NCI-H2107 treated with DMSO at 0.1 percent for 48 hours (cell line): ENCODE measurements at regions not wholly inside any gene's neighbourhood (a gene's known extent, or its start where the extent isn't known, plus 50 kb on each side); places are given as distances from the start of the nearest gene placed in this dataset.
"Not testable (repeated sequence)": the region's sequence is repeated elsewhere in the genome, so short reads cannot be mapped to it uniquely, and the experiment has no call there.

ENCODE experiments used
- DNase-seq: peaks from one replicate; lab custom pipeline; 2025; ENCODE audit not compliant: unreplicated experiment; lab: John Stamatoyannopoulos, UW

GRCh38 chr12:114136631-114137030, 170.5 kb upstream of the RBM19 start:
- DNase-seq: no peak

- no peak for DNase-seq
These were observed 168.8 kb upstream of the RBM19 start for GRCh38 chr12:114134922-114135321.

GRCh38 chr12:114131824-114132223, 165.7 kb upstream of the RBM19 start:
- no peak for DNase-seq

- DNase-seq: no peak
These were observed 157.0 kb upstream of the RBM19 start for GRCh38 chr12:114123108-114123507.

- no peak for DNase-seq
These were observed 155.9 kb upstream of the RBM19 start for GRCh38 chr12:114122016-114122415.

- no peak for DNase-seq
These were observed 153.2 kb upstream of the RBM19 start for GRCh38 chr12:114119316-114119715.

GRCh38 chr12:114096461-114096860, 130.3 kb upstream of the RBM19 start:
- no peak for DNase-seq

- no peak for DNase-seq
These were observed 127.4 kb upstream of the RBM19 start for GRCh38 chr12:114093520-114093919.

GRCh38 chr12:114092981-114093380, 126.9 kb upstream of the RBM19 start:
- DNase-seq: no peak

- no peak for DNase-seq
These were observed 124.1 kb upstream of the RBM19 start for GRCh38 chr12:114090211-114090610.

GRCh38 chr12:114073076-114073475, 107.0 kb upstream of the RBM19 start:
- DNase-seq: no peak

GRCh38 chr12:114069507-114069906, 103.4 kb upstream of the RBM19 start:
- DNase-seq: no peak

GRCh38 chr12:114064497-114064896, 98.4 kb upstream of the RBM19 start:
- DNase-seq: no peak

- not testable (repeated sequence) for DNase-seq
These were observed 97.9 kb upstream of the RBM19 start for GRCh38 chr12:114064034-114064433.

- no peak for DNase-seq
These were observed 97.3 kb upstream of the RBM19 start for GRCh38 chr12:114063435-114063834.

- not testable (repeated sequence) for DNase-seq
These were observed 90.2 kb upstream of the RBM19 start for GRCh38 chr12:114056351-114056750.

- no peak for DNase-seq
These were observed 88.9 kb upstream of the RBM19 start for GRCh38 chr12:114054982-114055381.

- DNase-seq: no peak
These were observed 80.3 kb upstream of the RBM19 start for GRCh38 chr12:114046236-114046998.

GRCh38 chr12:114045349-114045748, 79.2 kb upstream of the RBM19 start:
- DNase-seq: no peak

- no peak for DNase-seq
These were observed 75.5 kb upstream of the RBM19 start for GRCh38 chr12:114041590-114041989.

GRCh38 chr12:114041136-114041535, 75.0 kb upstream of the RBM19 start:
- no peak for DNase-seq

GRCh38 chr12:114038962-114039361, 72.8 kb upstream of the RBM19 start:
- no peak for DNase-seq

- no peak for DNase-seq
These were observed 66.7 kb upstream of the RBM19 start for GRCh38 chr12:114032801-114033200.
